HL-60 (cell line): ENCODE measurements at regions not wholly inside any gene's neighbourhood (a gene's known extent, or its start where the extent isn't known, plus 50 kb on each side); places are given as distances from the start of the nearest gene placed in this dataset.
"Not testable (repeated sequence)": the region's sequence is repeated elsewhere in the genome, so short reads cannot be mapped to it uniquely, and the experiment has no call there.

Source experiments
- GABPA ChIP-seq: IDR thresholded peaks from 2 replicates; pipeline ENCODE4 v1.6.1; 2012; ENCODE audit warnings: low read depth
- POLR2AphosphoS5 ChIP-seq: IDR thresholded peaks from 2 replicates; pipeline ENCODE4 v1.6.1; 2012; ENCODE audit warnings: low read depth
- SPI1 ChIP-seq: IDR thresholded peaks from 2 replicates; pipeline ENCODE4 v1.6.1; 2012; ENCODE audit warnings: low read depth, mild to moderate bottlenecking, borderline replicate concordance
- TF ChIP-seq, protein P1 (sequence below): IDR thresholded peaks from one replicate; pipeline ENCODE4 v1.5.1; 2011; ENCODE audit warnings: low read length, control low read depth, inconsistent platforms; ENCODE audit not compliant: insufficient read depth
- TF ChIP-seq, protein P2 (sequence below): IDR thresholded peaks from 2 replicates; pipeline ENCODE4 v1.6.1; 2012; ENCODE audit warnings: low read depth; ENCODE audit not compliant: insufficient replicate concordance

- TF ChIP-seq, protein P1, sequence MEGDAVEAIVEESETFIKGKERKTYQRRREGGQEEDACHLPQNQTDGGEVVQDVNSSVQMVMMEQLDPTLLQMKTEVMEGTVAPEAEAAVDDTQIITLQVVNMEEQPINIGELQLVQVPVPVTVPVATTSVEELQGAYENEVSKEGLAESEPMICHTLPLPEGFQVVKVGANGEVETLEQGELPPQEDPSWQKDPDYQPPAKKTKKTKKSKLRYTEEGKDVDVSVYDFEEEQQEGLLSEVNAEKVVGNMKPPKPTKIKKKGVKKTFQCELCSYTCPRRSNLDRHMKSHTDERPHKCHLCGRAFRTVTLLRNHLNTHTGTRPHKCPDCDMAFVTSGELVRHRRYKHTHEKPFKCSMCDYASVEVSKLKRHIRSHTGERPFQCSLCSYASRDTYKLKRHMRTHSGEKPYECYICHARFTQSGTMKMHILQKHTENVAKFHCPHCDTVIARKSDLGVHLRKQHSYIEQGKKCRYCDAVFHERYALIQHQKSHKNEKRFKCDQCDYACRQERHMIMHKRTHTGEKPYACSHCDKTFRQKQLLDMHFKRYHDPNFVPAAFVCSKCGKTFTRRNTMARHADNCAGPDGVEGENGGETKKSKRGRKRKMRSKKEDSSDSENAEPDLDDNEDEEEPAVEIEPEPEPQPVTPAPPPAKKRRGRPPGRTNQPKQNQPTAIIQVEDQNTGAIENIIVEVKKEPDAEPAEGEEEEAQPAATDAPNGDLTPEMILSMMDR: not testable (repeated sequence)
- not testable (repeated sequence) for TF ChIP-seq GABPA, POLR2AphosphoS5, SPI1
- TF ChIP-seq, protein P2, sequence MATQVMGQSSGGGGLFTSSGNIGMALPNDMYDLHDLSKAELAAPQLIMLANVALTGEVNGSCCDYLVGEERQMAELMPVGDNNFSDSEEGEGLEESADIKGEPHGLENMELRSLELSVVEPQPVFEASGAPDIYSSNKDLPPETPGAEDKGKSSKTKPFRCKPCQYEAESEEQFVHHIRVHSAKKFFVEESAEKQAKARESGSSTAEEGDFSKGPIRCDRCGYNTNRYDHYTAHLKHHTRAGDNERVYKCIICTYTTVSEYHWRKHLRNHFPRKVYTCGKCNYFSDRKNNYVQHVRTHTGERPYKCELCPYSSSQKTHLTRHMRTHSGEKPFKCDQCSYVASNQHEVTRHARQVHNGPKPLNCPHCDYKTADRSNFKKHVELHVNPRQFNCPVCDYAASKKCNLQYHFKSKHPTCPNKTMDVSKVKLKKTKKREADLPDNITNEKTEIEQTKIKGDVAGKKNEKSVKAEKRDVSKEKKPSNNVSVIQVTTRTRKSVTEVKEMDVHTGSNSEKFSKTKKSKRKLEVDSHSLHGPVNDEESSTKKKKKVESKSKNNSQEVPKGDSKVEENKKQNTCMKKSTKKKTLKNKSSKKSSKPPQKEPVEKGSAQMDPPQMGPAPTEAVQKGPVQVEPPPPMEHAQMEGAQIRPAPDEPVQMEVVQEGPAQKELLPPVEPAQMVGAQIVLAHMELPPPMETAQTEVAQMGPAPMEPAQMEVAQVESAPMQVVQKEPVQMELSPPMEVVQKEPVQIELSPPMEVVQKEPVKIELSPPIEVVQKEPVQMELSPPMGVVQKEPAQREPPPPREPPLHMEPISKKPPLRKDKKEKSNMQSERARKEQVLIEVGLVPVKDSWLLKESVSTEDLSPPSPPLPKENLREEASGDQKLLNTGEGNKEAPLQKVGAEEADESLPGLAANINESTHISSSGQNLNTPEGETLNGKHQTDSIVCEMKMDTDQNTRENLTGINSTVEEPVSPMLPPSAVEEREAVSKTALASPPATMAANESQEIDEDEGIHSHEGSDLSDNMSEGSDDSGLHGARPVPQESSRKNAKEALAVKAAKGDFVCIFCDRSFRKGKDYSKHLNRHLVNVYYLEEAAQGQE: not testable (repeated sequence)
Observed at GRCh38 chr14:40008345-40008744, 576.1 kb upstream of the FBXO33 start.
